ENCODE measurements at regions not wholly inside any gene's neighbourhood (a gene's known extent, or its start where the extent isn't known, plus 50 kb on each side); places are given as distances from the start of the nearest gene placed in this dataset.

DNA sequence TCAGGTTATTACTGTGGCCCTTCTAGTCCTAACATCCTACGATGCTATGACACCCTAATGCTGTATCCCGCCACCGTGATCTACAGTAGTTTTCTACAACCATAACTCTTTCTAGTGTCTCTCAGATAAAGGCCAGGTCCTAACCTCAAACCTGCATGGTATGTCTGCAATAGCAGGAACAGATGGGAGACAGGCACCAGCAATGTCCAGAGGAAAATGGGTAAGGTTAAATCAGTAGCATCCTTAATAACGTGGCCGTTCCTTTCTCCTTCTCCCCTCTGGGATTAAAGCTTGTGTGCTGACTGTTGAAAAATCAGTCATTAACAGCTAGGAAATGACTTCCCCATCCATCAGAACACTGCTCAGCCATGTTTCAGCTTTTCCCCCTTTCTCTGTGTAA lies 321.9 kb upstream of the NPVF start:
- no peaks in the 10 kb centered on the region for H3K27me3 ChIP-seq (ENCODE audit: insufficient read depth, low read depth, severe bottlenecking)
- H3K27ac ChIP-seq, result 0 out of 2 replicates have a peak overlapping the region, but pooled peaks have one; percentile 6
- no peaks in the 10 kb centered on the region for H3K36me3 ChIP-seq
- H3K4me3 ChIP-seq (ENCODE audit: low read depth, low read length), result no peak overlapping the region
- TF ChIP-seq, protein P1, sequence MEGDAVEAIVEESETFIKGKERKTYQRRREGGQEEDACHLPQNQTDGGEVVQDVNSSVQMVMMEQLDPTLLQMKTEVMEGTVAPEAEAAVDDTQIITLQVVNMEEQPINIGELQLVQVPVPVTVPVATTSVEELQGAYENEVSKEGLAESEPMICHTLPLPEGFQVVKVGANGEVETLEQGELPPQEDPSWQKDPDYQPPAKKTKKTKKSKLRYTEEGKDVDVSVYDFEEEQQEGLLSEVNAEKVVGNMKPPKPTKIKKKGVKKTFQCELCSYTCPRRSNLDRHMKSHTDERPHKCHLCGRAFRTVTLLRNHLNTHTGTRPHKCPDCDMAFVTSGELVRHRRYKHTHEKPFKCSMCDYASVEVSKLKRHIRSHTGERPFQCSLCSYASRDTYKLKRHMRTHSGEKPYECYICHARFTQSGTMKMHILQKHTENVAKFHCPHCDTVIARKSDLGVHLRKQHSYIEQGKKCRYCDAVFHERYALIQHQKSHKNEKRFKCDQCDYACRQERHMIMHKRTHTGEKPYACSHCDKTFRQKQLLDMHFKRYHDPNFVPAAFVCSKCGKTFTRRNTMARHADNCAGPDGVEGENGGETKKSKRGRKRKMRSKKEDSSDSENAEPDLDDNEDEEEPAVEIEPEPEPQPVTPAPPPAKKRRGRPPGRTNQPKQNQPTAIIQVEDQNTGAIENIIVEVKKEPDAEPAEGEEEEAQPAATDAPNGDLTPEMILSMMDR (IDR thresholded peaks at IDR 0.05; ENCODE audit: low read depth, low read length), result no peak
- DNase-seq, result no peak
- H3K9me3 ChIP-seq (ENCODE audit: severe bottlenecking), result no peaks in the 10 kb centered on the region

DNA sequence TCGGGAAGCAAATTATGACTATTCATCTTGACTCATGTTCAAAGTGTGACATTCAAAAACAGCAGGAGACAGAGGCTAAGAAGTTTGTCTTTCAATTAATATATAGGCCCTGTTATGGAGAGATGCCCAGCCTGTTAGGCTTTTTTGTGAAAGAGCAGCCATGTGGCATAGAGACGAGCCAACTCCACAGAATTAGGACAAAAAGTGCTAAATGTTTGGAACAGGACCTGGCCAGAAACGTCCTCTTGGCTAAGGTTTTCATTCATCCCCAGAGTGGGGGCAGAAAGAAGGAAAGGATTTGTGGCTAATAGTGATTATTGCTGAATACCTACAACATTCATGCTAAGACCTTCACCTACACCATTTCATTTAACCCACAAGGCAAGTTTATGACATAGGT lies 324.7 kb upstream of the NPVF start:
- Histone ChIP-seq H3K36me3 (no peaks in the 10 kb centered on the region), H3K27ac (no peak overlapping the region), H3K4me3 (ENCODE audit: low read depth, low read length) (no peak overlapping the region), H3K27me3 (ENCODE audit: insufficient read depth, low read depth, severe bottlenecking) (no peaks in the 10 kb centered on the region), H3K9me3 (ENCODE audit: severe bottlenecking) (no peaks in the 10 kb centered on the region)
- DNase-seq, result no peak
- TF ChIP-seq, protein P1 (IDR thresholded peaks at IDR 0.05; ENCODE audit: low read depth, low read length), result no peak

DNA sequence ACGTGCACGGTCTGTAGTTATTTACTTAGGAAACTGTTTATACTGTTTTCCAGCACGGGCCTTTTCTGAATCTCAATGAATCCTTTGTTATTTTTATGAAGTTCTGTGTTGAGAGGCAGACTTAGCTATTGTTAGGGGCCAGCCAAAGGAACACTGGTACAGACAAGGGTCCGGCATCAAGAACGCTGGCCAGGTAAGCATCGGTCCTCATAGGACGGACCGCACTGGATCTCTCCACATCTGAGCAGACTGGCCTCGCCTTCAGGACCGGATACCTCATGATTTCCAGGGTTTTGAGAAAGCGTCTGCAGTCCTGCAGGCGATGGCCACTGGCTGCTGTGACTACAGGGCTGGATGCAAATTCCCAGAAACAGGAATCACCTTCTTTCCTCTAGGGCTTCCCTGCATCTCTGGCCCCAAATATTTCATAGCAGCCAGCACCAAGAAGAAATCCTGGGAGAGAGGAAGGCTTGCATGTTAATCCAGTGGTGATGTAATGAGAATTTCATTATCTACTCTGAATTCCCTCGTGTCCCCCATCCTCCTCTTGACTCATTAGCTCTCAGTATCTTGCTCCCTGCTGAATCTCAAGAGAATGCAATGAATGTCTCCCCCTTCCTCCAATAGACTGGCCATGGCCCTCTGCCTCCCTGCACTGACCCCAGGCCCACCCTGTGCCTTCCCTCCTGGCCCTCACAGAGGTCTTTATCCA lies 325.4 kb upstream of the NPVF start:
- Histone ChIP-seq H3K36me3 (no peaks in the 10 kb centered on the region), H3K27me3 (ENCODE audit: insufficient read depth, low read depth, severe bottlenecking) (no peaks in the 10 kb centered on the region)

DNA sequence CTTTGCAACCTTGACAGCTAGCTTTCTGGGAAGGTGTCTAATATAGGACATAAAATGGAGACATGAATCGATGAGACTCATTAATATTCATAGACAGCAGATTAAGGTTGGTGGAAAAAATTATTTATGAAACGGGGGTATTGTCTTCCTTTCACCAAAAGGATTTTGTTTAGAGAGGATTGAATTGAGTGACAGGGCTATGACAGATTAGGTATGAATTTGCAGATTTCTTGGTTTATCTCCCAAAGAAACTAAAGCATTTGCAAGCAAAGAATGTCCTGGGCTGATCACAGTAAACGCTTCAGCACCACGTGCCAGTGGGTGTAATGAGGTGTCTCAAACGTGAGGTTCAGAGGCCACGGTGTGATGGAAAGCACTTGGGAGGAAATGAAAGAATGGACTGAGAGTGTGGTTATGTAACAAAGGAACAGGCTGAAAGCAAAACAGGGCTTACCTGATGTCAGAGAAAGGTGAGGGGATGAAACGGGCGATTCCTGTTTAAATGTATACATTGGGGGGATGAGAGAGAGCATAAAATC lies 329.2 kb upstream of the NPVF start:
- TF ChIP-seq, protein P1 (IDR thresholded peaks at IDR 0.05; ENCODE audit: low read depth, low read length), result no peak
- Histone ChIP-seq H3K27ac (peak overlapping the region; percentile 52), H3K27me3 (ENCODE audit: insufficient read depth, low read depth, severe bottlenecking) (no peaks in the 10 kb centered on the region), H3K4me3 (ENCODE audit: low read depth, low read length) (peak overlapping the region; percentile 26), H3K9me3 (ENCODE audit: severe bottlenecking) (peaks cover 4% of the 10 kb centered on the region), H3K36me3 (no peaks in the 10 kb centered on the region)
- peak; percentile 27 for DNase-seq

More for the DNA sequence above, 325.4 kb upstream of the NPVF start:
- H3K9me3 ChIP-seq (ENCODE audit: severe bottlenecking), result peaks cover 3% of the 10 kb centered on the region
- DNase-seq, result no peak
- H3K27ac ChIP-seq, result no peak overlapping the region
- H3K4me3 ChIP-seq (ENCODE audit: low read depth, low read length), result no peak overlapping the region
- TF ChIP-seq, protein P1 (IDR thresholded peaks at IDR 0.05; ENCODE audit: low read depth, low read length), result no peak

DNA sequence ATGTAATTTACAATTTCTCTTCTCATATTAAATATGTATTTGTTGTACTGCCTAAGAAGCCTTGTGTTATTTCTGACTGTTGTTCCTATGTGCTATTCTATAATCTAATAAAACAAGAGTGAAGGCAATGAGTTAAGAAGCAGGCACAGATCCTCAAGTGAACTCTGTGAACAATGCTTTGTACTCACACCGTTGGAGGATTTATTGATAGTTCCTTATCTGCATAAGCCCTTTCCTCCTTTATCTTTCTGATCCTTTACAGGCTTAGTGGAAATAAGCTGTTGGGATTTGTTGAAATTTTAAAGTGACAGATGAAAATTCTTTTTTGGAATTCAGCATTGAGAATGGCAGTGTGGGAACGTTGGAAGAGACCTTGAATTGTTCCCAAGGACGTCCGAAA lies 329.6 kb upstream of the NPVF start:
- Histone ChIP-seq H3K27me3 (ENCODE audit: insufficient read depth, low read depth, severe bottlenecking) (no peaks in the 10 kb centered on the region), H3K36me3 (no peaks in the 10 kb centered on the region), H3K4me3 (ENCODE audit: low read depth, low read length) (peak overlapping the region; percentile 26), H3K27ac (peak overlapping the region; percentile 52), H3K9me3 (ENCODE audit: severe bottlenecking) (peaks cover 4% of the 10 kb centered on the region)
- TF ChIP-seq, protein P1 (IDR thresholded peaks at IDR 0.05; ENCODE audit: low read depth, low read length), result no peak
- DNase-seq, result no peak

Measured in WERI-Rb-1 (cell line).